ENCODE measurements at regions not wholly inside any gene's neighbourhood (a gene's known extent, or its start where the extent isn't known, plus 50 kb on each side); places are given as distances from the start of the nearest gene placed in this dataset.

- H3K4me3 ChIP-seq (ENCODE audit: low read depth, low read length): no peak overlapping the region
- FAIRE-seq: no peak
- no peaks in the 10 kb centered on the region for H3K27me3 ChIP-seq (ENCODE audit: control insufficient read depth, insufficient read depth, low read length)
- TF ChIP-seq CTCF (IDR thresholded peaks at IDR 0.05; ENCODE audit: insufficient read depth, low read length, severe bottlenecking): no peak
- H3K36me3 ChIP-seq (ENCODE audit: control insufficient read depth, insufficient read depth, low read length): no peaks in the 10 kb centered on the region
- no peak for DNase-seq (ENCODE audit: low read depth)
These were observed 50.8 kb upstream of the OR4C15 start for GRCh38 chr11:55503449-55503848.
